22Rv1 (cell line): ENCODE measurements at regions not wholly inside any gene's neighbourhood (a gene's known extent, or its start where the extent isn't known, plus 50 kb on each side); places are given as distances from the start of the nearest gene placed in this dataset.

ENCODE experiments used
- H3K27ac ChIP-seq: fragments of 450-650 bp; 2 replicates; pipeline ENCODE4 v1.5.1; 2017
- ZFX ChIP-seq: fragments of 450-650 bp; IDR thresholded peaks from 2 replicates; pipeline ENCODE4 v1.6.1; 2017; ENCODE audit warnings: antibody characterized with exemption, borderline replicate concordance
- TF ChIP-seq, protein P1 (sequence below): fragments of 450-650 bp; IDR thresholded peaks from 2 replicates; pipeline ENCODE4 v1.5.1; 2017; ENCODE audit warnings: mild to moderate bottlenecking

DNA sequence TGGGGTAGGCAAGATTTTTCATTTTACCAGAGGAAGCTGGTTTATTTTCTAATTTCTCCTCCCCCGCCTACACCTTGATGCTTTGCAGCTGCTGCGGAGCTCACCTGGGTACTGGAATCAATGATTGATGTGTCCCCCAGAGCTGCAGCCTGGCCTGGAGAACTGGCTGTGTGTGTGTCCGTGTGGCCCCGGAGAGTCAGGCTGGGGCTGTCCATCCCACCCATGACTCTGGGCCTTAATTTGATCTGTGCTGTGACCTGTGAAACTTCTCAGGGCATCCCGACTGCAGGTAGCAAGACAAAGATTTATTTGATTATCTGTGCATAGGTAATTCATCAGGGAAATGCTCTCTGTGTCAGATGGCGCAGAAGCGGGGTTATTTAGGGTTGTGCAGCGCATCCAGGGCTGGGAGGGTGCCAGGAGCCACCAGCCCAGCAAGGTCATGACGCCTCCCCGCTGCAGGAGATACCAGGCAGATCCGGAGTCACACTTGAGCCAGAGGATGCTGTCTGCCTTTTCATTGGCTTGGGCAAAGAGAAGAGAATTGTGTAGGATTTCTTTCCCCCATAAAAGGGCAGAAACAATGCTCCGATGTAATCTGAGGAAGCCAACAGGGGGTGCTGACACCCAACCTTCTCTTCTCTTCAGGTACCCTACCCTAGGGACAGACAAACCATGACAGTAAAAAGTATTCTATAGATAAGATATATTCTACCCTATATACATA lies 346.6 kb downstream of the TSHZ3 start:
- TF ChIP-seq, protein P1, sequence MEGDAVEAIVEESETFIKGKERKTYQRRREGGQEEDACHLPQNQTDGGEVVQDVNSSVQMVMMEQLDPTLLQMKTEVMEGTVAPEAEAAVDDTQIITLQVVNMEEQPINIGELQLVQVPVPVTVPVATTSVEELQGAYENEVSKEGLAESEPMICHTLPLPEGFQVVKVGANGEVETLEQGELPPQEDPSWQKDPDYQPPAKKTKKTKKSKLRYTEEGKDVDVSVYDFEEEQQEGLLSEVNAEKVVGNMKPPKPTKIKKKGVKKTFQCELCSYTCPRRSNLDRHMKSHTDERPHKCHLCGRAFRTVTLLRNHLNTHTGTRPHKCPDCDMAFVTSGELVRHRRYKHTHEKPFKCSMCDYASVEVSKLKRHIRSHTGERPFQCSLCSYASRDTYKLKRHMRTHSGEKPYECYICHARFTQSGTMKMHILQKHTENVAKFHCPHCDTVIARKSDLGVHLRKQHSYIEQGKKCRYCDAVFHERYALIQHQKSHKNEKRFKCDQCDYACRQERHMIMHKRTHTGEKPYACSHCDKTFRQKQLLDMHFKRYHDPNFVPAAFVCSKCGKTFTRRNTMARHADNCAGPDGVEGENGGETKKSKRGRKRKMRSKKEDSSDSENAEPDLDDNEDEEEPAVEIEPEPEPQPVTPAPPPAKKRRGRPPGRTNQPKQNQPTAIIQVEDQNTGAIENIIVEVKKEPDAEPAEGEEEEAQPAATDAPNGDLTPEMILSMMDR, result no peak
- no peak overlapping the region for H3K27ac ChIP-seq

- TF ChIP-seq, protein P1, result no peak
- TF ChIP-seq ZFX, result no peak
- H3K27ac ChIP-seq, result no peak overlapping the region
Observed at GRCh38 chr19:31001991-31002390, 347.2 kb downstream of the TSHZ3 start.

DNA sequence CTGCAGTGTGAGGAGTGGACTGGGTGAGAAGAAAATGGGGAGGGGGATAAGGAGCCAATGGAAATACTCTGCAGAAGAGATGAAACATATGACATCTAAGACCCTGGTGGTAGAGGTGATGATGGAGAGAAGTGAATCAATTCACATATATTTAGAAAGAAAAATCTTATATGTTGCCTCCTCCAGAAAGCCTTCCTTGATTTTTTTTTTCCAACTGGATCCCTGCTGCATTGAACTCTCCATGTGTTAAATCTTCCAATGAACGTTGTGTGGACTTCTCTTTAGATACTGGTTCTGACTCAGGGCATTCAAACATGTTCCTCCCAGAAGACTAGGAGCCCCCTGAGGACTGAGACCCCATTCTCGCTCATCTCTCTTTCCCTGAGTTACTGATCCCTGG lies 348.3 kb downstream of the TSHZ3 start:
- TF ChIP-seq, protein P1, result no peak
- TF ChIP-seq ZFX, result no peak
- H3K27ac ChIP-seq, result no peak overlapping the region

GRCh38 chr19:30999726-31000125 lies 349.5 kb downstream of the TSHZ3 start:
- no peak overlapping the region for H3K27ac ChIP-seq
- no peak for TF ChIP-seq ZFX
- TF ChIP-seq, protein P1, result no peak

DNA sequence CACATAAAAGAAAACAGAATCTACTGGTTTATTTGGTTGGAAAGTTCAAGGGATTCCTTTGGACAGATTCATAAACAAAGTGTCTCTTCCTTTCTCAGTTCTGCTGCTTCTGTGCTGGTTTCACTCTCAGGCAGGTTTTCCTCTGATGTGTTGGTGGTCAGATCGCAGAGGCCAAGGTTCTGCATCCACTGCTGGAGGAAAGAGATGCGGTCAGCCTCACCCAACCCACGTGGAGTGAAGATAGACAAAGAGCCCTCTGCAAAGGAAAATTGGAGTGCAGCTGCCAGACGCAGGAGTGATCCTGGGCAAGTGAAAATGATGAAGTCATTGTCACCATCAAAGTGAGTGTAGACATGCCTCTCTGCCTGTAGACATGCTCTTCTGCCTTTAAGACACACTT lies 352.0 kb downstream of the TSHZ3 start:
- TF ChIP-seq ZFX, result no peak
- TF ChIP-seq, protein P1, result no peak
- no peak overlapping the region for H3K27ac ChIP-seq

- no peak for TF ChIP-seq ZFX
- TF ChIP-seq, protein P1, result no peak
- H3K27ac ChIP-seq, result no peak overlapping the region
Observed at GRCh38 chr19:30978639-30979038, 370.6 kb downstream of the TSHZ3 start.

DNA sequence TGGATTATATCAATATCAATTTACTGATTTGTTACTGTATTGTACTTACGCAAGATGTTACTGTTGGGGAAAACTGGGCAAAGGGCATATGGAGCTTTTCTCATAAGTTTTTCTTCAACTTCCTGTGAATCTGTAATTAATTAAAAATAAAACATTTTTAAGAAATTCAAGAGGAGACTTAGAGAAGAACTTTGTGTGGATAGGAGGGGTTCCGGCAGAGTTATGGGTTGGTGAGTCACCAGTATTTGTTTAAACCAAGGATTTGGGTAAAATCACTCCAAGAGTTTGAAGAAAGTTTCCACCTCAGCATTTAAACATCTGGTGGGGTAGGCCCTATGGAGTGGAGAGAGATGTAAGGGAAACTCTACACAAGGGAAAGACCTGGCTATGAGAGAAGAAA lies 379.6 kb downstream of the TSHZ3 start:
- TF ChIP-seq ZFX, result no peak
- TF ChIP-seq, protein P1, result no peak

More for the DNA sequence above, 379.6 kb downstream of the TSHZ3 start:
- no peak overlapping the region for H3K27ac ChIP-seq
